A549 (cell line): ENCODE measurements at regions not wholly inside any gene's neighbourhood (a gene's known extent, or its start where the extent isn't known, plus 50 kb on each side); places are given as distances from the start of the nearest gene placed in this dataset.

Source experiments
- BHLHE40 ChIP-seq: IDR thresholded peaks from 2 replicates; pipeline ENCODE4 v1.6.1; 2012; ENCODE audit warnings: low read depth, low read length, inconsistent platforms
- CBX8 ChIP-seq: fragments of 200-600 bp; sonication (generic); IDR thresholded peaks from 2 replicates; pipeline ENCODE4 v1.6.1; 2016
- CHD4 ChIP-seq: fragments of 200-600 bp; sonication (generic); IDR thresholded peaks from 2 replicates; pipeline ENCODE4 v1.6.1; 2016; ENCODE audit warnings: antibody characterized with exemption, mild to moderate bottlenecking, borderline replicate concordance
- GATA3 ChIP-seq: IDR thresholded peaks from 2 replicates; pipeline ENCODE4 v1.6.1; 2012; ENCODE audit warnings: borderline replicate concordance
- MAFK ChIP-seq: fragments of 450-650 bp; IDR thresholded peaks from 2 replicates; pipeline ENCODE4 v1.6.1; 2014; ENCODE audit not compliant: partially characterized antibody
- MAX ChIP-seq: IDR thresholded peaks from 2 replicates; pipeline ENCODE4 v1.6.1; 2012
- MAZ ChIP-seq: fragments of 150-350 bp; IDR thresholded peaks from 2 replicates; pipeline ENCODE4 v1.6.1; 2014; ENCODE audit warnings: antibody characterized with exemption, low read depth, low read length, borderline replicate concordance
- PBX3 ChIP-seq: IDR thresholded peaks from 2 replicates; pipeline ENCODE4 v1.6.1; 2012
- POLR2A ChIP-seq: IDR thresholded peaks from 2 replicates; pipeline ENCODE4 v1.6.1; 2012; ENCODE audit warnings: mild to moderate bottlenecking, low read length
- TF ChIP-seq, protein P1 (sequence below): fragments of >200 bp; sonication (Bioruptor Twin); formaldehyde crosslinking; IDR thresholded peaks from 3 replicates; pipeline ENCODE4 v1.5.1; 2016

DNA sequence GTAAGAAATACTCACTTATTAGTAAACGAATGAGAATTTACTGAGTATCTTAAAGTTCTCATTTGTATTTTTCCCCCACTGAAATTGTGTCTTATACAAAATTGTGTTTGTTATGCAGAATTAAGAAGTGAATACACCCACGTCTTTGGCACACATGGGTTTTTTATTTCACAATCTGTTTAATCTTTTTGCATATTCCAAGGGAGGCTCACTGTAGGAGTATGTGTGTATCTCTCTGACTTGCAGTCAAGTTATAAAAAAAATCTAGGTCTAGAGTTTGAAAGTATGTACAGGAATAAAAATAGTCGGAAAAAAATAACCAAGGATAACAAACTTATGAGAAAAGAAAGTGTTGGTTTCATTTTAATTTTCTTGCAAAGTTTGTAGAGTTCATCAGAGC is 255.2 kb downstream of the PDCD6IP start:
- TF ChIP-seq POLR2A (no peak), MAFK (no peak), CHD4 (no peak), MAX (no peak), BHLHE40 (no peak), MAZ (no peak), PBX3 (no peak), GATA3 (no peak), CBX8 (no peak)
- TF ChIP-seq, protein P1, sequence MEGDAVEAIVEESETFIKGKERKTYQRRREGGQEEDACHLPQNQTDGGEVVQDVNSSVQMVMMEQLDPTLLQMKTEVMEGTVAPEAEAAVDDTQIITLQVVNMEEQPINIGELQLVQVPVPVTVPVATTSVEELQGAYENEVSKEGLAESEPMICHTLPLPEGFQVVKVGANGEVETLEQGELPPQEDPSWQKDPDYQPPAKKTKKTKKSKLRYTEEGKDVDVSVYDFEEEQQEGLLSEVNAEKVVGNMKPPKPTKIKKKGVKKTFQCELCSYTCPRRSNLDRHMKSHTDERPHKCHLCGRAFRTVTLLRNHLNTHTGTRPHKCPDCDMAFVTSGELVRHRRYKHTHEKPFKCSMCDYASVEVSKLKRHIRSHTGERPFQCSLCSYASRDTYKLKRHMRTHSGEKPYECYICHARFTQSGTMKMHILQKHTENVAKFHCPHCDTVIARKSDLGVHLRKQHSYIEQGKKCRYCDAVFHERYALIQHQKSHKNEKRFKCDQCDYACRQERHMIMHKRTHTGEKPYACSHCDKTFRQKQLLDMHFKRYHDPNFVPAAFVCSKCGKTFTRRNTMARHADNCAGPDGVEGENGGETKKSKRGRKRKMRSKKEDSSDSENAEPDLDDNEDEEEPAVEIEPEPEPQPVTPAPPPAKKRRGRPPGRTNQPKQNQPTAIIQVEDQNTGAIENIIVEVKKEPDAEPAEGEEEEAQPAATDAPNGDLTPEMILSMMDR, result no peak
